NCI-H1930 (cell line): ENCODE measurements at regions not wholly inside any gene's neighbourhood (a gene's known extent, or its start where the extent isn't known, plus 50 kb on each side); places are given as distances from the start of the nearest gene placed in this dataset.
"Not testable (repeated sequence)": the region's sequence is repeated elsewhere in the genome, so short reads cannot be mapped to it uniquely, and the experiment has no call there.

Source experiments
- DNase-seq, 2 experiments: peaks; one replicate each; lab custom pipeline; 2025; lab: John Stamatoyannopoulos, UW

DNA sequence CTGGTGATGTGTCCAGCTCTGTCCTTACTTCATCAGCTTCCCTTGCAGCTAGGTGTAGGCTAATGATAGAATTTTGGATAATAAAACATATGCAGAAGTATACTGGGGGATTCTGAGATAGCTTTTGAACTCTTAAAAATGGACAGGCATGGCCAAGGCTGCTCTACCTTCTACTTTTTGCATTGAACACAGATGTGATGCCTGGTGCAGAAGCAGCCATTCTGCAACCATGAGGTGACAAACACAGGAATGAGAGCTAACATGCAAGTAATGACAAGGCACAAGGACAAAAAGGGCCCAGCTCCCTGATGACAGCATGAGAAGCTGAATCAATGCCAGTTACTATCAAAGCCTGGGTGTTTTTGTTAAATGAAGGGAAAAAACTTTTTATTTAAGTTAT, 686.5 kb upstream of the AUTS2 start:
- DNase-seq: no peak

DNA sequence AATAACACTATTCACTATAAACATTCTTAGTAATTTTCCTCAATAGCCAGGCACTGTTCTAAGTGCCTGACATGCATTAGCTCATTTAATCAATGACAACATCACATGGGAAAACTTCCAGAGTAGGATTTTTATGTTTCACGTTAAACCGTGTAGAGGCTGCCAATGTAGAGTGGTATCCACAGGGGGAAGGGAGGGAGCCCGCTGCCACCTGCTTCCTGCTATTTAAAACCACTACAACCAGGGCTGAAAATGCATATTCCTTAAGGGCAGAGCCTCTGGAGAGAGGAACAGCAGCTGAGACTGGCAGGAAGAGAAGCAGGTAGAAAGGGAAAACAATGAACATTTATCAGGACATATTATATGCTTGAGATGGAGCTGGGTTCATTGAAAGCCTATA, 684.3 kb upstream of the AUTS2 start:
- DNase-seq: no peak

DNA sequence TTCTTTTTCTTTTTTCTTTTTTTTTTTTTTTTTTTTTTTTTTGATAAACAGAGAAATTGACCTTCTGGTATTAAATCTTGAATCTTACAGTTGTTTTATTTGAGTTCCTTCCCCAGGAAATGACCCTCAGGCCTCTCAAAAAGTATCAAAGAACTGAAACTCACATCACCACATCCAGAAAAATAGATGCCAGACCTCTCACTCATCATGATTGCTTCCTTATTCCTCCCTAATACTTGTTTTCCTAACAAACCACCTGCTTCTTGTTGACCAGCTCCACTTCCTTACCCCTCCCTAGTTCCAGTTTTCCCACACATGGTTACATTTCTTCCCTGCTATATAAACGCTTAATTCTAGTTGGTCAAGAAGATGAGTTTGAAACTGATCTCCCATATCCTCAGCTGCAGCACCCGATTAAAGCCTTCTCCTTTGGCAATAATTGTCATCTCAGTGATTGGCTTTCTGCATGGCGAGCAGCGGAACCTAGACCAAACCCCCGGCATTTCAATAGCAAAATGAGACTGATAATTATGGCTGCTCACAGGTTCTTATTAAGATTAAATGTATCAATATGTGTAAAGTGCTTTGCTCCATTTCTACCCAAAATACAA, 681.1 kb upstream of the AUTS2 start:
- DNase-seq: no peak

DNA sequence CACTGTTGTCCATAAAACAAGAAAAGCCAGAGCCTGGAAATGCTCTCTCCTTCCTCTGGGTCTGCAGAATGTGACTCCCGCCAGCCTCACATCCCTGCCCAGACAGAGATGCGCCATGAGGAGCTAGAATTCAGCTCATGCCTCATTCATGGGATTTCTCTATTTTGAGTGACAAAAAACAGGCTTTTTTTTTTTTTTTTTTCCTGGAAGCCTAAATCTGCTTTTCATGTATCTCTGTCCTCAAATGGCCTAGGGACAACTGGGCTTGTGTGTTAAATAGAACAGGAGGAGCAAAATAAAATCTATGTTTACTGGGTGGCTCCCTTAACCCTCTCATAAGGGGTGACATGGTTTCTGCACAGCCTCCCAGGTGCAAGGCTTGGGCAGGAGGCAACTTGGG, 679.7 kb upstream of the AUTS2 start:
- no peak for DNase-seq

DNA sequence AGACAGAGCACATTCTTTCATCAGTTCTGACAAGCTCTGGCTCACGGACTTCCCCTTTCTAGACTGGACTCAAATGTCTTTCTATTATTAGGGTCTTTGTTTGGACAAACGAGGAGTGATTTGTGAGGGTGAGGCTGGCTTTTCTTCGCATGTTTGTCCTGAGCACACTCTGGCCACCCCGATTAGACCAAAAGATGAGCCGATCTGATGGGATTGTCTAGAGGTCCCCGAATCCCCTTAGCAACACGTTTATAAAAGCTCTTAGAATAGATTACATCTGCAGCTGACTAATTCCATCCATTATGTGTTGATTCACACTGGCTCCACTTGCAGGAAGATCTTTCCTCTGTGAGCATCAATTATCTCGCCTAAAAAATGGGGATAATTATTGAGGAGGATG, 675.4 kb upstream of the AUTS2 start:
- peak; percentile 23 to 67 for DNase-seq

DNA sequence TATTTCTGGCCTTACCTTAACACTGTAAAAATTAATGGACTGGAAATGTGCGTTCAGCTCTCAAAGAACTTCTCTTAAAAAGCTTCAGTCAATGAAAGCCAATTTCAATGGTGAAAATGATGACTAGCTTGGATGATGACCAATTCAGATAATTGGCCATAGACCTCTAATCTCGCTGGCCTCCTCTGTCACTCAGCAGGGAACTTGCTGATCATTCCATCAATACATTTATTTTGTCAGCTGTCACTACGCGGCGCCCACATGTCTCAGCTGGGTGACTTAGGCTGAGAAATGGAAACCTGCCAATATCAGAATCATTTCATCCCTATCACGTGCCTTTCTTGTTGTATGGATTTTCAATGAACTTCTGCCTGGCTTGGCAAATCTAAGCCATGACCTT, 673.0 kb upstream of the AUTS2 start:
- DNase-seq: peak; percentile 61 to 70

DNA sequence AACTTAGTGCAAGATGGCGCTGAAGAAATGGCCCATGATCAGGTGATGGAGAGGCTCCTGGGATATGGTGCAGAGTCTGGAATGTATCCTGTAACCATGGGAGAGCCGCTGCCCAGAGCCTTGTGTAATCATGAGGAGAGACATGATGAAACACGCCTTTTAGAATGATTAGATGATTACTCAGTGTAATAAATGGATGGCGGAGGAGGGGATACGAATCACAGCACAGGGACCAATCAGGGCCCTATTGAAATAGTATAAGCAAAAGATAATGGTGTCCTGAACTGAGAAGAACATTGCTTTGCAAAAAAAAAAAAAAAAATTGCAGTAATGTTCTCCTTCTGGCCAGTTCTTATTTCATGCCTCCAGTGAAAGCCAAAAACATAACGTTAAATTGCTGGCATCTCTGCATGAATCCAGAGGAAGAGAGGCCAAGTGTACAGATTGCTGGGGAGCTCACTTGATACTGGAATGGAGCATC, 668.5 kb upstream of the AUTS2 start:
- peak; percentile 32 to 54 for DNase-seq

DNA sequence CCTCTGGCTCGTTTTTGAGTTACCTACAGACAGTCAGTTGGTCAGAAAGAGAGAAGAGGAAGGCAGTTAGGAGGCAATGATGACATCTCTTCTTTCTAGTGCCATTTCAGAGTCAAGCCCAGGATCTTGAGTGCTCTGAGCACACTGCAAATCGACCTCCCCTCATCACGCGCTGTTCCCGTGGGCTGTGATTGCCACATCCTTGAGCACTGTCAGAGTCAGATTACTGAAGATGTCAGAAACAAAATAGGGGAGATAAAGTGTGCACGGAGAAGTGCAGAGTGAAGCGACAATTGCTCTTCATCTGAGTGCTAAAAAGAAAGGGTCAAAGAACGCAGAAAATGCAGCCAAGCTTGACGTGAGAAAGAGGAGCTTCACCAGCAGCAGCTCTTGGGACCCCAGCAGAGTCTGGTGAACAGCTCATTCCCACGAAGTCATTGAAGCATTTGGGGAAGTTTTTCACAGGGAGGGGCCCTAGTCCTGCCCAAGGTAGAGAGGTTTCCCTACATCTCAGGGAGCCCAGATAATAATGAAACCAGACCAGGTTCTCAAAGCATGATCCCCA, 661.7 kb upstream of the AUTS2 start:
- DNase-seq: no peak

DNA sequence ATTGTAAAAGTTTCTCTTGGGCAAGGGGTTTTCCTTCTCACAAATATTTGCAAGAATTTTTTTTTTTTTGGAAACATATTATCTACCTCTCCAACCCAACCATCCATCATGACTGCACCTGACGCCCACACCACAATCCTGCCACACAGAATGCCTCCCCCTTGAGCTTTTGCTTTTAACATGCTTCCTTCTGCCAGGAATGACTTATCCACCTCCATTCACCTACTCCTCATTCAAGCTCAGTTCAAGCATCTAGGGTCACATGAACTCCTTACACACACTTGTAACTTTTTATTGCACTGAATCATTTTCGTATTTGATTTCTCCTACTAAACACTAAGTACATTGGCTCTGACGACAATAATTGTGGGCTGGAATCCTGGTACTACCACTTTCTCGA, 660.1 kb upstream of the AUTS2 start:
- DNase-seq: no peak

DNA sequence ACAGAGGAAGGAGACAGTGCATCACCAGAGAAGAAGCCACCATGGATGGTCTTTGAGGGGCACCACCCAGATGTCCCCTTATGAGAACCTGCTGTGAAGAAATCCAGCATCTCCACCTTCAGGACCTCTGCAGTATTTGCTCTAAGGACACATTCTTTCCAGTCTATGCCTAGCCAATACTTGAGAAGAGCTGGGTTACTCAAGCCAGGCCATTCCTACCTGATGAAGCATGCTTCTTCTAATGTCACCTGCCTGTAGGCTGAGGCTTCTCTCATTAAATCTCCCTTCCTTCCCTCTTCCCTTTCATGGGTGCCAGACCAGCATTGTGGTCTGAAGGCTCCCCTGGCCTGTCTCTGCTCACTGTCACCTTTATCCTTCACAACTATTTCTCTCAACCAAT, 654.5 kb upstream of the AUTS2 start:
- DNase-seq: no peak

DNA sequence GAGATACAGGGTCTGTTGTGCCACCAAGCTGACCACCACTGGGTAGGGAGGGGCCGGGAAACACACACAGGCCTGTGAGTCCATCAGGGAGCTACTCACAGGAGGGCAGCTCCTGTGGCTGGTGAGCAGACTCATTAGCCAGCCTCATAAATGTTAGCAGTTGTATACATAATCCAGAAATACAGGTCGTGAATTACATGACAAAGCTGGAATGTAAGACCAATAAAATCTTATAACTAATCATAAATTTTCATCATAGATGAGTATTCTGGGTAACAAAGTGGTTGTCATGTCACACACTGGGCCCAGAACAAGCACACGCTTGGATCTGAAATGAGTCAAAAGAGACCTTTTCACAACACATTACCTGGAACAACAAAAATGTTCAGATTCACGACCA, 642.6 kb upstream of the AUTS2 start:
- no peak for DNase-seq

DNA sequence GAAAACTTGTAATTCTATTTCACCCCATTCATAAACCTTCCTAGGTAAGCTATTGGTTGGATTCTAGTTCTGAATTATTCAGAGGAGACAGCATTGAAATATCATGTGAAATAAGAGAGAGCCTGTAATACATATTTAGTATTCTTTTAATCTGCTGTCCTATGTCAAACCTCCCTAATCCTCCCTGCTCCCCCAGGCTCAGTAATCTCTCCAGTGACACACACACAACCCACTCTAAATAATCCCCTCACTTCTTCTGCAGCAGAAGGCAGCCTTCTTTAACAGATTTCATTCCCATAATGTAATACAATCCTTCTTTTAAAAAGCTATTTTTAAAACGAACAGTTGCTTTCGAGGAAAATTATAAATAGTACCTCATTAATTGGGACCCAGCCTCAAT, 639.7 kb upstream of the AUTS2 start:
- no peak for DNase-seq

DNA sequence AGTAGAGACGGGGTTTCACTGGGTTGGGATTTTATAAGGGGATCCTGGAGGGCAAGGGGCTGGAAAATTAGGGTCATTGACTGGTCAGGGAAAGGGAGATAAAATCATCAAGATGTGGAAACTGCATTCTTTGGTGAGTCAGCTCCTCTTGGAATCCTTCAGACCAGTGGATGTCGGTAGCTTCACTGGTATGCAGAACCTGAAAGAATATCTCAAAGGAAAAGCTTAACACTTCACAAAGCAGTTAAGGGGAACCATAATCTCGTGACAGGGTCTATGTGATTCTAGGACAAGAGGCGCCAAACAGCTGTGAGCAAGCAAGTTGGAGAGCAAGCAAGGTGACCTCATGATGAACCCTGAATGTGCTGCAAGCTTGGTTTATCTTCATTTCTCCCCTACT, 634.7 kb upstream of the AUTS2 start:
- no peak for DNase-seq

DNA sequence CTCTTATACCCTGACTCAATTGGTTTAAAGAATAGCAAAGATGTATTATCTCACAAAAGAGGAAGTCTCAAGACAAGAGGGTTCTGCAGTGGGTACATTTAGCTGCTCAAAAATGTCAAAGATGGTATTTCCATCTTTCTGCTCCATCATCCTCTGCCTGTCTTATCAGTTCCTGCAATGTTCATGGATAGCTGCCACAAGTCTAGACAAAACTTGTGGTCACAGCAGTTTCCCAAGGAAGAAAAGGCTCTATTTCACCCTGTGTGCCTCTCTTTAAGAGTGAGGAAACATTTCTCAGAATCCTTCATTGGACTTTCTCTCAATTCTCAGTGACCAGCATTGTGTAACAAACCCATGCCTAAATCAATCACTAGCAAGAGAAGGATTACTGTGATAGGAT, 634.2 kb upstream of the AUTS2 start:
- no peak for DNase-seq

DNA sequence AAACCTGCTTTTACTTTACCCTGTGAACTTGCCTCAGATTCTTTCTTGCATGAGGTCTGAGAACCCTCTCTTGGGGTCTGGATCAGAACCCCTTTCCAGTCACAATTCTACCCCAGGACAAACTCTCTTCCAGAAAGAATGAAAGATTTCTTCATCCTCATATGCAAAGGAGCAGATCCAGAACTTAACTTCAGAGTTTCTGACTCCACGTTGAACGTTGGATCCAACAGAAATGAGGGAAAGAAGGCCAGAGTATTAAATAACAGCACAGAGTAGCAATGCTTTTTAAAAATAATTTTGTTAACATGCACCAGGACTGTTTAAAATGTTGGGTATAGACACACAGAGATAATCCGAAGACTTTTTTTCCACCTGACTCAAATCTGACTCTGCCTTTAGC, 632.9 kb upstream of the AUTS2 start:
- DNase-seq: no peak

DNA sequence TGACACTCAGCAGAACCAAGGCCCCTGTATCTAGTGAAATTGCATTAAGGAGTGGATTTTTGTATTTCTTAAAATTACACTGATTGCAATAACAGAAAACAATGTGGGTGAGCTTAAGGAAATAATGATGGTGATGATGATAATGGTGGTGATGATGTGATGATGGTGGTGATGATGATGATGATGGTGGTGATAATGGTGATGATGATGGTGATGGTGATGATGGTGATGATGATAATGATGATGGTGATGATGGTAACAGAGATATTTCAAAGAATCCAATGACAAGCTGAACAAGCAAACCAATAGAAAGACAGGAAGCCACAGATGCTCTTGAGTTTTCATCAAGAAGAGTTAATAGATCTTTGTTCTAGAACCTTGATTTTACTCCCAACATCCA, 630.7 kb upstream of the AUTS2 start:
- DNase-seq: no peak

DNA sequence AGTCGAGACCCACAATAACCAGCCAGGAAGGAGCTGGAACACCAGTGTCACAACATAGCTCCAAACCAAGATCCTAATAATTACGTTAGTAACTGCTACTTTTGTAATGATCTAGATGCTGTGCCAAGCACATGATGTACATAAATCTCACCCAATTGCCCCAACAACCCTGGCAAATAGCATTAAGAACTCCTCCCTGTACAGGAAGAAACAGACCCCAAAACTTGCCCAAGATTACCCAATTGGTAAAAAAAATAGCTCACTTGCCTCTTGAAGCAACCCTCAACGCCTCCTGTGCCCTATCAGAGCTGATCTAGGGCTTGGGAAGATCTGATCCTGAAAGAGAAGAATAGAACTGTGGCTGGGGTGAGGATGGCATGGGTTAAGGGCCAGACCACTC, 628.7 kb upstream of the AUTS2 start:
- no peak for DNase-seq

DNA sequence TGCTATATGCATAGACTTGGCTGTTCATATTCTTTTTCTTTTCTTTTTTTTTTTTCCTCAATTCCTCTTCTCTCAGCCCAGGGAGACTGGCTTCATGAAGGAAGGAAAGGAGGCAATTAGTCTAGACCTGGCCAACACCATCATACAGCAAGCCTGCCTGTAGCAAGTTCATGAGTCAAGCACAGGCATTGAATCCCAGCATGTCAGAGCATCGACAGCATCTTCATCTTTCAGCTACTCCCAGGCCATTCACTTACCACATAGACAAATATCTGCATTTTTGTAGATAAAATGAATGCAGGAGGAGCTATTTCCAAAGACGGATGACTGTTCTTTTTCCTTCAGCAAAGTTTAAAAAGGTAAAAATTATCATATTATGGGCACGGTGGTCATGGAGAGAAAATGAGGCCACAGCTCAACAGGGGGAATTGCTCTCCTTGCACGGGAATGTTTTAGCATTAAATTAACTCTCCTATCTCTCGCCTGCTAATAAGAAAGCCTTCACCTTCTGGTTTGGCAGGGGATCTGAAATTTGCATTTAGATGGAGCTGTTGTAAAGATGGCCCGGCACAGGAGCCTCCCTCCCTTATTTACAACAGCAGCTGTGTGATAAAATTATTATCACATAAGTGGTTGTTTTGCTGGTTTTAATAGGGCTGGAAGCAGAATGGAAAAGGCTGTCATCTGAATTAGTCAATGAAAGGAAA, 626.5 kb upstream of the AUTS2 start:
- no peak for DNase-seq

DNA sequence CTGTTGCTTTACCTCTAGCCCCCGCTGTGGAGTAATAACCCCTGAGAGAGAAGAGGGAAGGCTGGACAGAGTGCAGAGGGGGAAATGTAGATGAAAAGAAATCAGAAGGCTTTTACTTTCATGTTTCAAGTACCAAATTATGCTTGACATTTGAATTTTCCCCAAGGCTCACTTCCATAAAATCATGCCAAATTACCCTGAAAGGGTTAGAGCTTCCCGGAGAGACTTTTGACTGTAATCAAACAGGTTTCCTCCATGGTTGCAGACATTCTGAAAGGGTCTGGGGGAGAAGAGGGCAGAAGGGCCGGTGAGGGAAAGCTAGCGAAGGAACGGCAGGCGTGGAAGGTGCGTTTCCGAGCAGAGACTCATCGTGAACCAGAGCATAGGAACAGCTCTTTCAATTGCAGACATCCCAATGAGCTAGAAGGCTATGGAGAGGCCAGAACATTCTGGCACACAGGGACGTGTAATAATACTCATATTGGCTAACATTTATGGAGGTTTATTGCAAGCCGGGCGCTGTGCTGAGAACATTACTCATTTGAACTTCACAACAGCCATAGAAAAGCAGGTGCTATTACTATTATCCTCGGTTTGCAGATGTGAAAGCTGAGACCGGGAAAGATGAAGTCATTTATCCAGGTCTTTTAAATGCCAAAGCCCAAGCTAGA, 620.8 kb upstream of the AUTS2 start:
- no peak for DNase-seq

DNA sequence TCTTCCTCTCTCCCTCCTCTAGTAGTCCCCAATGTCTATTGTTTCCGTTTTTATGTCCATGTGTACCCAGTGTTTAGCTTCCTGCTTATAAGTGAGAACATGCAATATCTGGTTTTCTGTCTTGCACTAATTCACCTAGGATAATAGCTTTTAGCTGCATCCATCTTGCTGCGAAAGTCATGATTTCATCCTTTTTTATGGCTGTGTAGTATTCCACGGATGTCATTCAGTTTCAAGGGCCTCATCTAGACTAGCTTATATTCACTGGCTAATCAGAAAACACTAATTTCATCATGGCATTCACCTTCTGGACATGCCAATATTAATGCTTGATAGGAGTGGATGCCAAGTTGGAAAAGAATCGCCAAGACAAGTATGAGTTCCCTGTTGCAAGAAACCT, 619.6 kb upstream of the AUTS2 start:
- DNase-seq: no peak

DNA sequence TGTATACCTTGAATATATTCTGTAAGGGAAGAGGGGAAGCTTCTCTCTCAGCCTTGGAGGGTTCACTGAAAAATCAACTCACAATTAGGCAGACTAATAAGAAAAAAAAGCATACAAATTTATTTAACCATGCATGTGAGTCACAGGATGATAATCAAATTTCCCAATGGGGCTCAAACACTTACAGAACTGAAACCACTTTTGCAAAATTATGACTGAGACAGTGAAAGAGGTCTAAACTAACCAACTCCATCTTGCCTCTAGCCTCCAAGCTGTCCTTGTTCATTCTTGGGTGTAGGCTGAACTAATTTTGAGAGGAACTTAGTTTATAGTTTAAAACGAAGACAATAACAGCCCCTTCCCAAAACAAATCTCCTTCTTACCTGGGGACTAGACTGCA, 618.3 kb upstream of the AUTS2 start:
- DNase-seq: no peak

DNA sequence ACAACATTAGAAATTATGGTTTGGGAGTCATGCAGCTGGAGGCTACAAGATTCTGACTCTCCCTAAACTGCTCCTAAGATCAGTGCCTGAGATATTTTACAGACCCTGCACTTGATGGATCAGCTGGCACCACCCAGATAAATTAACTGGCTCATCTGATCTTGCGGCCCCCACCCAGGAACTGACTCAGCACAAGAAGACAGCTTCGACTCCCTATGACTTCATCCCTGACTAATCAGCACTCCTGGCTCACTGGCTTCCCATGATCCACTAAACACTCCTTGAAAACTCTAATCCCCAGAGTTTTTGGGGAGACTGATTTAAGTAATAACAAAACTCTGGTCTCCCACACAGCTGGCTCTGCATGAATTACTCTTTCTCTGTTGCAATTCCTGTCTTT, 617.8 kb upstream of the AUTS2 start:
- not testable (repeated sequence) for DNase-seq

DNA sequence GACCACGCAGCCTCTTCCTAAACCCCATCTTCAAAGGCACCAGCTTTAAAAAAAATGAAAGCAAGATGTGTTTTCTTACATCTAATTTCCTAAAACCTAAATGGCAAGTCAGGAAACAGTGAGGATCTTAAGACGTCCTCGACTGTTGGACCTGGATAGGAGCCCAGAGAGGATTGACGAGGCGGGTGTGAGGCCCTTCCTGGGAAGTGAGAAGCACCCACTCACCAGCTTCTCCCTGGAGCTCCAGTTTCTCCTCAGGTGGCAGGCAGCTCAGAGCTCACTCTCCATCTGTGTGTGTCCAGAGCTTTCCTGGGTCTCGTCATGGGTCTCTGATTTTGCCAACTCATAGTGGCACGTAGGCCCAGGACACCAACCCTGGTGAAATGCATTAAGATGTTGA, 614.0 kb upstream of the AUTS2 start:
- no peak for DNase-seq
